ENCODE measurements at regions not wholly inside any gene's neighbourhood (a gene's known extent, or its start where the extent isn't known, plus 50 kb on each side); places are given as distances from the start of the nearest gene placed in this dataset.

DNA sequence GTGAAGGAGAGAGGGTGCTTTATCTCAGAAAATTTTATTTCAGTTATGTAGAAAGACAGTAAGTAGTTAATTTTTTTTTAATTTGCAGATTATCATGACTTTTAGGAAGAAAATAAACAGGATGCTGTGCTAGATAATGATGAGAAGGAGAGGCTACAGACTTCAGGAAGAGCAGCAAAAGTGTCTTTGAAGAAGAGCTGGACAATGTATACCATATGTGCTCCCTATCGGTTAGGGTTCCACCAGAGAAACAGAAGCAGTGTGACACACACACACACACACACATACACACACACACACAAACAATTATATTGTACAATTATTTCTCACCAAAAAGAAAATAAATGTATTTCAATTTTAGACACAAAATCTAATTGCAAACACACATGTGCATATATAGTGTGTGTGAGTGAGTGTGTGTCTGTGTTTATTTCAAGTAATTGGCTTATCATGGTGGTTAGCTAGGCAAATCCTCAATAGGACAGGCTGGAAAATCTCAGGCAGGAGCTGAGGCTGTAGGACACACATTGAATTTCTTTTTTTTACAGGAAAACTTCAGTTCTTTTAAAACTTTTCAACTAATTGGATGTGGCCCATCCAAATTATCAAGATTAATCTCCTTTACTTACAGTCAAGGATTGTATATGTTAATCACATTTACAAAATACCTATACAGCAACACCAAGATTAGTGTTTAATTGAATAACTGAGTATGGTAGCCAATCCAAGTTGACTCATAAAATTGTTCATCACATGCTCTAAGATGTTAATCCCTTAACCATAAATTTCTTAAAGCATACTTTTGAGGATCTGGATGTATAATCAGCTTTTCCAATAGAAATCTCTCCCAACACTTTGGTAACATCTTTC is 235.8 kb upstream of the DCN start:
- Mint-ChIP-seq H3K36me3 (ENCODE audit: low read depth) (no peaks in the 10 kb centered on the region), H3K4me3 (no peak overlapping the region), H3K27me3 (ENCODE audit: insufficient read depth) (no peaks in the 10 kb centered on the region; the same call in 1 of the 2 replicates), H3K4me1 (ENCODE audit: low read depth) (no peaks in the 10 kb centered on the region), H3K9me3 (no peaks in the 10 kb centered on the region), H3K27ac (no peak overlapping the region)
- TF ChIP-seq, protein P1, sequence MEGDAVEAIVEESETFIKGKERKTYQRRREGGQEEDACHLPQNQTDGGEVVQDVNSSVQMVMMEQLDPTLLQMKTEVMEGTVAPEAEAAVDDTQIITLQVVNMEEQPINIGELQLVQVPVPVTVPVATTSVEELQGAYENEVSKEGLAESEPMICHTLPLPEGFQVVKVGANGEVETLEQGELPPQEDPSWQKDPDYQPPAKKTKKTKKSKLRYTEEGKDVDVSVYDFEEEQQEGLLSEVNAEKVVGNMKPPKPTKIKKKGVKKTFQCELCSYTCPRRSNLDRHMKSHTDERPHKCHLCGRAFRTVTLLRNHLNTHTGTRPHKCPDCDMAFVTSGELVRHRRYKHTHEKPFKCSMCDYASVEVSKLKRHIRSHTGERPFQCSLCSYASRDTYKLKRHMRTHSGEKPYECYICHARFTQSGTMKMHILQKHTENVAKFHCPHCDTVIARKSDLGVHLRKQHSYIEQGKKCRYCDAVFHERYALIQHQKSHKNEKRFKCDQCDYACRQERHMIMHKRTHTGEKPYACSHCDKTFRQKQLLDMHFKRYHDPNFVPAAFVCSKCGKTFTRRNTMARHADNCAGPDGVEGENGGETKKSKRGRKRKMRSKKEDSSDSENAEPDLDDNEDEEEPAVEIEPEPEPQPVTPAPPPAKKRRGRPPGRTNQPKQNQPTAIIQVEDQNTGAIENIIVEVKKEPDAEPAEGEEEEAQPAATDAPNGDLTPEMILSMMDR (IDR thresholded peaks at IDR 0.05) = no peak
- DNase-seq = no peak

DNA sequence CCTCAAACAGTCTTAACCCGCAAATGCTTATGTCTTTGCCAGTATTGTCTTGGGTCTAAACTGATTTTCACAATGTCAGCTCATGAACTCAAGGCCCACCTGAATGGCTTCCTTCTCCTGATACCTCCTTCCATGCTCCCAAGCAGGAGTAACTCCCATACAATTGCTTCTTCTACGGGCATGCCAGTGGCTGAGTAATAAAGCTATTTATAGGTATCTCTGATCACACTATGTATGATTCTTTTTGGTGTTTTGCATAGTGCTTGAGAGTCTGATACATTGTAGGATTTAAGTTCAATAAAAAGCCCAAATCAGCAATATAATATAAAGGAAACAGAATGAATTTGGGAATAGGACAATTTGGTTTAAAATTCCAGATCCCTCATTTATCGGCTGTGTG is 235.0 kb upstream of the DCN start:
- Mint-ChIP-seq H3K4me3 (no peak overlapping the region), H3K27me3 (ENCODE audit: insufficient read depth) (no peaks in the 10 kb centered on the region; the same call in 1 of the 2 replicates), H3K4me1 (ENCODE audit: low read depth) (no peaks in the 10 kb centered on the region), H3K27ac (no peak overlapping the region), H3K36me3 (ENCODE audit: low read depth) (no peaks in the 10 kb centered on the region), H3K9me3 (no peaks in the 10 kb centered on the region)
- no peak for DNase-seq
- TF ChIP-seq, protein P1 (IDR thresholded peaks at IDR 0.05) = no peak

DNA sequence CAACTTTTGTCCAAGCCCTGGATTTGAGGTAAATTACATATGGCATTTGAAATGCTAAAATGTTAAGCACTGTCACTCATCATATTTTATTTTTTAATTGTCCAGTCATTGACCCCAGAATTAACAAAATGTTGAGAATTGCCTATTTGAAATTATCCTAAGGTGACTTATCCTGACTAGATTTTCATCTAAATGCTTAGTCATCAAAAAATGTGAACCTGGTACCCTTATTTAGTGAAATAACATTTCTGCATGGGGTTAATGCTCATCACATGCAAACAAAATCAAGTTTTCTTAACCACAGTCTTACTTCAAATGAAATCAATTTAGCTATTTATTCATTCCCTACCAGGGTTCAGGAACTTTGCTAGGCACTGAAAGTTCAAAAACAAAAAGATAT is 232.0 kb upstream of the DCN start:
- DNase-seq = no peak
- no peaks in the 10 kb centered on the region for H3K4me1 Mint-ChIP-seq (ENCODE audit: low read depth)
- no peaks in the 10 kb centered on the region for H3K36me3 Mint-ChIP-seq (ENCODE audit: low read depth)
- H3K27me3 Mint-ChIP-seq (ENCODE audit: insufficient read depth) = no peaks in the 10 kb centered on the region; the same call in 1 of the 2 replicates
- no peak overlapping the region for H3K4me3 Mint-ChIP-seq
- TF ChIP-seq, protein P1 (IDR thresholded peaks at IDR 0.05) = no peak
- H3K27ac Mint-ChIP-seq = no peak overlapping the region
- no peaks in the 10 kb centered on the region for H3K9me3 Mint-ChIP-seq

DNA sequence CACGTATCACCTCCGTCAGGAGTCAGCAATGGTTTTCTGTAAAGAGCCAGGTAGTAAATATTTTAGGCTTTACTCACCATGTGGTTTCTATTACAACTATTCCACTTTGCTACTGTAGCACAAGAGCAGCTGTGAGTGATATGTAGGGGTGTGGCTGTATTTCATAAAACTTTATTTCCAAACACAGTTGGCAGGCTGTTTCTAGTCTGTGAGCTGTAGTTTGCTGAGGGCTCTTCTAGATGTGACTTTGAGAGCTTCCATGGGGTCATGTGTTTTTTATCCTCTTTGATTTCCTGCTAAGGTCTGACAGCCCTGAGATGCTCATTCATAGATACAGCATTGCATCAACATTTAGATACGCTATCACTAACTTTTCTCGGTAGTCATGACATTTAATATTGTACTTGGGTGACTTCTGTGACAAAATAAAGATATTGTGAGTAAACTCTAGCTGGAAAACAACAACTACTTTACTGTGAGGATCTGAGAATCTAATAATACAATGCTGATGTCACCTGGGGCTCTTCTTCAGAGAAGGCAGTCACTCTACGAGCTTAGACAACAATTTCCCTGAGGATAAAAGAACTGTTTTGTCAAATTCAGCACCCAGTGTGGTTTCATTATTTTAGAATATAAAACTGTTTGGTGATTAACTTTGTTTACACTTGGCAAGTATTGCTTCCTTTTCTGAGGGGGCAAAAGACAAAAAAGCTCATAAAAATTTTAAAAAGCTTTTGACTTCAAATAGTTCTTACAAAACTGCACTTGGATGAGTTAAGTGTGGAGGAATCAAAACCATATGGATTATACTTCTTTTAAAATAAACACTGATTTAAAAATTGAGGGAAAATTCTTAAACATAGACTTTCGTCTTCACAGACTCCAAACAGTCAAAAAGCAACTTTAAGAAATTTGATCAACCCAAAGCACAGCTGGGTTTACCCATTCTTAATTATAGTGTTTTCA is 231.2 kb upstream of the DCN start:
- Mint-ChIP-seq H3K4me3 (no peak overlapping the region), H3K27ac (no peak overlapping the region), H3K9me3 (no peaks in the 10 kb centered on the region), H3K4me1 (ENCODE audit: low read depth) (no peaks in the 10 kb centered on the region), H3K27me3 (ENCODE audit: insufficient read depth) (no peaks in the 10 kb centered on the region; the same call in 1 of the 2 replicates), H3K36me3 (ENCODE audit: low read depth) (no peaks in the 10 kb centered on the region)
- DNase-seq = no peak
- TF ChIP-seq, protein P1 (IDR thresholded peaks at IDR 0.05) = no peak

DNA sequence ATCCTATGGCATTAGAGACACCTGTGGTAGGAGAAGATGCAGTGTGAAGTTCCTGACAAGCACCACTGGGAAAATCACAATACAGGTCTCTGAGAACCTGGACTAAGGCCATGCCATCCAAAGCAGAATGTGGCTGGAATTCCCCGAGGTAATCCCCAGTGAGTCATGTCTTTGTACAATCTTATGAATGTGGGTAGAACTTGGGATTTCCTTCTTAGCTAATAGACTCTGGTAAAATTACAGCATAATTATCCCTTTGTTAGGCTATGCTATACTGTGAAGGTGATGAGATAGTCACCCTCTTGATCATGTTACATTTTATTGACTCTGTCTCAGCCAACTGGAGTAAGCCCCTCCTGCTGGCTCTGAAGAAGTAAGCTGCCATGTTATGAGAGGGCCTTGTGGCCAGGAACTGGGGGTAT is 224.3 kb upstream of the DCN start:
- H3K4me1 Mint-ChIP-seq (ENCODE audit: low read depth) = no peaks in the 10 kb centered on the region
- no peaks in the 10 kb centered on the region for H3K36me3 Mint-ChIP-seq (ENCODE audit: low read depth)
- H3K4me3 Mint-ChIP-seq = no peak overlapping the region
- peaks cover 3% of the 10 kb centered on the region; the same call in 1 of the 2 replicates for H3K27me3 Mint-ChIP-seq (ENCODE audit: insufficient read depth)
- no peaks in the 10 kb centered on the region for H3K9me3 Mint-ChIP-seq
- no peak for DNase-seq
- TF ChIP-seq, protein P1 (IDR thresholded peaks at IDR 0.05) = no peak
- H3K27ac Mint-ChIP-seq = no peak overlapping the region

Measured in HFFc6 (cell line).